HL-60/S4 (cell line): ENCODE measurements at regions not wholly inside any gene's neighbourhood (a gene's known extent, or its start where the extent isn't known, plus 50 kb on each side); places are given as distances from the start of the nearest gene placed in this dataset.
"Not testable (repeated sequence)": the region's sequence is repeated elsewhere in the genome, so short reads cannot be mapped to it uniquely, and the experiment has no call there.

ENCODE experiments used
- in situ Hi-C: fragments of 300-500 bp; cut with MboI; formaldehyde crosslinking; loops from 2 replicates; pipeline ENCODE4 v1.14.3; 2022; ENCODE audit warnings: low sequenced_read_pairs

DNA sequence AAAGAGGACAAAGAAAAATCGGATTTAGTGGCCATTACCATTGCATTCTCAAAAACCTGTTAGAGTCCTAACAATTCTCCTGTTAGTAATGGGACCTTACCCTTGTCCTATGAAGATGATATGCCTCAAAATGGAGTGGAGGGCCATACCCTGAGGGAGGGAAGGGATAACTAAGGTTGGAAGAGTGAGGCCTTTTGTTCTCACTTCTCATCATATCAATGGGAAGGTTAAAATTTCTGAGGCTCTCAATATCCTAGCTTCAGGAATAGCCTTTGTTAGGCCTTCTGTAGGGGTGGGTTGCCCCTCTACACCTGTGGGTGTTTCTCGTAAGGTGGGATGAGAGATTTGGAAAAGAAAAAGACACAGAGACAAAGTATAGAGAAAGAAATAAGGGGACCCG, 109.4 kb upstream of the SGIP1 start:
- in situ Hi-C loops = not testable (repeated sequence)

DNA sequence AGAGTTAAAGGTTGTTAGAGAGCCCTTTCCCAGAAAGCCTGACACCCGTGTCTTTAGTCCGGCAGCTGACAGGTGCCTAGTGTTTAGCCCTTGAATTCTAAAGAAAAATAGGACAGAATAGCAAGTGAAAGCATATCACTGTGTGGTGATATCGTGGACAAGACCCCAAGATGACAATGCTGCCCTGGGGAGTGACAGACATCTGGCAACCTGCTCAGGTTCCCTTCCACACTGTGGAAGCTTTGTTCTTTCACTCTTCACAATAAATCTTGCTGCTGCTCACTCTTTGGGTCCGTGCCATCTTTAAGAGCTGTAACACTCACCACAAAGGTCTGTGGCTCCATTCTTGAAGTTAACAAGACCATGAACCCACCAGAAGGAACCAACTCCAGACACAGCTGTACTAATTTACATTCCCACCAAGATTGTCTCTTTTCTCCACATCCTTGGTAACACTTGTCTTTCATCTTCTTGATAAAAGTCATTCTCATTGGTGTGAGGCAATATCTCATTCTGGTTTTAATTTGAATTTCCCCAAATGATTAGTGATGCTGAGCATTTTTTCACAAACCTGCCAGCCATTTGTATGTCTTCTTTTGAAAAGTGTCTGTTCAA, 107.6 kb upstream of the SGIP1 start:
- in situ Hi-C loops = no loop called here

GRCh38 chr1:66430815-66431214, 103.1 kb upstream of the SGIP1 start:
- in situ Hi-C loops = loop anchor here (10.0 kb wide), 1 partner anchor 86 kb away; no protein-coding TSS in a partner anchor

DNA sequence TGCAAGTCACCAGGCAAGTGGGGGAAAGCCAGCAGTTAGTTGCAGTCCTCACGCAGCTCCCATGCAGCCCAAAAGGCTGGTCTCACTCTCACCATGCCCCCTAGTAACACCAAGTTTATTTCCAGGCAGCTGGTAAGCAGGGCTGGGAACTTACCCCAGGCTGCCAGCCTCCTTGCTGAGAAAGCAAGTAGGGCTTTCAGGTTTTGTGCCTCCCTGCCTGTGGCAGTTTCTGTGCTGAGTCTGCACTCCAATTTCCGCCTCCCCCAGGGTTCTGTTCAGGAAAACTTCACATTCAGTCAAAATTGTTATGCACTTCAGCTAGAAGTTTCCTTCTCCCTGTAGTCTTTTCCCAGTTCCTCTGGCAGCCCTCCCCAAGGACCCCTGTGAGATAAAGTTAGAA, 102.0 kb upstream of the SGIP1 start:
- in situ Hi-C loops = loop anchor here (10.0 kb wide), 1 partner anchor 87 kb away; no protein-coding TSS in a partner anchor

DNA sequence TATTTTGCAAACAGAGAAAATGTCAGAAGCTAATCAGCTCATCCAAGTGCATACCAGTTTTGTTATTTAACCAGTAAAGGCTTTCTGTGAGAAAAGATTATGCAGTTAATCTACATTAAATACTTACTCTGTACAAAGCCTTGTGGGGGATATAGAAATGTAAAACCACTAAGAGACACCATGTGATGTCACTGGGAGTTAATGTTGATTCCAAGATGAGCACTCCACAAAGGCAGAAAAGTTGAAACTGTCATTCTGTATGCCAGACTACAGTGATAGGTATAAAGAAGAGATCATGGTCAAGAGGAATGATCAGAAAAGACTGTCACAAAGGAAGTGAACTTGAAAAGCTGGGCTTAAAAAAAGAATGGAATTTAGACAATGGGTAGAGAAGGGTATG, 100.3 kb upstream of the SGIP1 start:
- in situ Hi-C loops = loop anchor here (10.0 kb wide), 1 partner anchor 89 kb away; no protein-coding TSS in a partner anchor

DNA sequence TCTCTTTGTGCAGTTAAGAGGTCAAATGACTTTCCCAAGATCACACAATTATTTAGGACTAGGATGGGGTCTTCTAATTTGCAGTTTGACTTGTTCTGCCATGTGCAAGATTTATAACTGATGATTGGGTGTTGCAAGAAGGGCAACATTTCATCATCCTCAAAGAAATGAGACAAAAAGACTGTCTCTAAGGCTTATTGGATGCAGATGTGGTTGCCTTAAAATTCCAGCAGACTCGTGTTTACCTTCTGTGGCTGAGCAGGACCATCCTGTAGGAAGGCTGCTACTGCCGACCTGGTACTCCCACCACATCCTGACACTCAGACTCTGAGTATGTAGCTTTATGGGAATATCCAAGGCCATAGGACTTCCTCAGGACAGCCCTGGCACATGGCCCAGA, 99.9 kb upstream of the SGIP1 start:
- in situ Hi-C loops = loop anchor here (10.0 kb wide), 1 partner anchor 89 kb away; no protein-coding TSS in a partner anchor

GRCh38 chr1:66435541-66435940, 98.4 kb upstream of the SGIP1 start:
- in situ Hi-C loops = loop anchor here (10.0 kb wide), 1 partner anchor 91 kb away; no protein-coding TSS in a partner anchor

GRCh38 chr1:66436378-66437135, 97.4 kb upstream of the SGIP1 start:
- in situ Hi-C loops = loop anchor here (10.0 kb wide), 1 partner anchor 92 kb away; no protein-coding TSS in a partner anchor

- in situ Hi-C loops = loop anchor here (10.0 kb wide), 1 partner anchor 92 kb away; no protein-coding TSS in a partner anchor
Observed at GRCh38 chr1:66437136-66437401, 96.9 kb upstream of the SGIP1 start.

DNA sequence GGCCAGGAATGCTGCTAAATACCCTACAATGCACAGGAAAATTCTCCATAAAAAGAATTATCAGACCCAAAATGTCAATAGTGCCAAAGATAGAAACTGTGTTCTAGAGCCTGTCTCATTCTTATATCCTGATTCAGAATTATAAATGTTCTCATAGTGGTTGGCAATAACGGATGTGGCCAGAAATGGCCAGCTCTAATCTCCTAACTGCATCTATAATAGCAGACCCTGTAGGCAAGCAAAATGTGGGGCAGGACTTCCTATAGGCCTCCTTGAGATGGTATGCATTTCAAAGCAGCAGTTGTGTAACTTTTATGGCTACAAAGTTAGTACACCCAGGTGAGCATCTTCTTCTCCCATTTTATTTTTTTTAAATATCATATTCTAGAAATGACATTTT, 95.9 kb upstream of the SGIP1 start:
- in situ Hi-C loops = loop anchor here (10.0 kb wide), 1 partner anchor 93 kb away; no protein-coding TSS in a partner anchor

DNA sequence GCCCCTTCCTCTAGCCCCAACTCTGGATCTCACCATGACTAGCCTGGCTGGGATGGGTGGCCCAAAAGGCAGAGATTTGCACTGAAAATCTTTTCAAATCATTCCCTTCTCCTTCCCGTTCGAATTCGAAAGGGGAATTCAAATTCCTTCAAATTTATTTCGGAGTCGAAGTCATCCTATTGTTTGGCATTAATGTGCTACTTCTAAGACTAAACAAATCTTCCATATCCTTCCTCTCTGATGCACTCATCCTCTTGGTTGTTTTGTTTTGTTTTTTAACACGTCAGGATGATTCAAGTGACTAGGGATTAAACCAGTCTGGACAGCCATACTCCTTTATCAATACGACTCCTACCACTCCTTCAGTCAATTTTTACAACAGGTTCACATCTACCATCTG, 95.5 kb upstream of the SGIP1 start:
- in situ Hi-C loops = loop anchor here (10.0 kb wide), 1 partner anchor 94 kb away; no protein-coding TSS in a partner anchor

DNA sequence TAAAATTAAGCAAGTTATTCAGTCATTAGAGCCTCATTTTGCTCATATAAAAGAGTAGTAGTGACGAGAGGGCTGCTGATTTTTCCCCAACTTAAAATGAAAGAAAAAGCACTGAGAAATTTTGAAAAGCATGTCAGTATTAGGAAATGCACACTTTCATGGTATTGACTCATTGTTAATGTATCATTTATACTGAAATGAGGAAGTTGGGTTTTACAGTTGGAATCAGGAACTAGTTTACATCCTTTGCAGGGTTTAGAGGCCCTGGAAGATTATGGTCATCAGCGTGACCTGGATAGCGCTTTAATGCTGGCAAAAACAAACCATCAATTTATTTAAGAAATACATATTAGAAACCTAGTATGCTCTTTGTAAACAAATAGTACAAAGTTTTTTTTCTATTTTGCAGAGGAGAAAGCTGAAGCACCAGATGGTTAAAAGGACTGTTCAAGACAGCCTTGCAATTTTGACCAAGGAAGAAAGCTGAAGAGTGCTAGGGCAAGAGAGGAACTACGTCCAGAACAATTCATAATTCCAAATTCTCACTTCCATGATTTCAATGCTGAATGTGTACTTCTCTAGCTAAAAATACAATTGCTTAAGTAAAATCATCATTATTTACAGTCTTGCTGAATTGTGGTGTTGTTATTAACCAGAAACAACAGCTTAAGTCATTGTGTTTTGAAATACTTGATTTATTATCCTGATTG, 94.8 kb upstream of the SGIP1 start:
- in situ Hi-C loops = loop anchor here (10.0 kb wide), 1 partner anchor 94 kb away; no protein-coding TSS in a partner anchor

GRCh38 chr1:66443793-66444192, 90.2 kb upstream of the SGIP1 start:
- in situ Hi-C loops = loop anchor here (5.0 kb wide), 1 partner anchor 181 kb away; no protein-coding TSS in a partner anchor

DNA sequence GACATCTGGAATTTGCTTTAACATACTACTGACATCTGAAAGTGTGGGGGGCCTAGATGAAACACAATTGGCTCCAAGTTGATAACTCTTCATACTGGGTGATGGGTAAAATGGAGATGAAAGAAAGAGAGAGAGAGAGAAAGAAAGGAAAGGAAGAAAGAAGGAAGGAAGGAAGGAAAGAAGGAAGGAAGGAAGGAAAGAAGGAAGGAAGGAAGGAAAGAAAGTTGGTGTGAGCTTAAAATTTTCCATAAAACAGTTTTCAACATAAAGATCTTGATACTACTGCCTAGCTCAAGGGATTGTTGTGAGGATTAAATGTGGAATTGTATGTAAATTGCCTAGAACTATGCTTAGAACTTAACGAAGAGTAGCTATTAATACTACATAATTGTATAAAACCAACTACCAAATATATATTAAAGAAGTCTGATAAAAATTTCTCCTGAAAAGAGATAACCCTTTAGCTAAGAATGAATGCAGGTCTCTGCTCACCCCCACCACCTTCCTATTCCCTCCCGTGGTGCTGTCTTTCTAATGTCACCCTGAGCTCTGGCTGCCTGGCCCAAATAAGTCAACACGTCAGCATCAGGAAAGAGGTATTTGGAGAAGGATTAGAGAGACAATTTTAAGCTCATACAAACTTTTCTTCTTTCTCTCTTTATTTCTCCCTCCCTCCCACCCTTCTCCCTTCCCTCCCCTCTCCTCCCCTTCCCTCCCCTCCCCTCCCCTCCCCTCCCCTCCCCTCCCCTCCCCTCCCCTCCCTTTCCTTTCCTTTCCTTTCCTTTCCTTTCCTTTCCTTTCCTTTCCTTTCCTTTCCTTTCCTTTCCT, 89.3 kb upstream of the SGIP1 start:
- in situ Hi-C loops = loop anchor here (5.0 kb wide), 1 partner anchor 182 kb away; no protein-coding TSS in a partner anchor

- in situ Hi-C loops = no loop called here
Observed at GRCh38 chr1:66445492-66446181, 88.3 kb upstream of the SGIP1 start.

GRCh38 chr1:66446261-66447001, 87.5 kb upstream of the SGIP1 start:
- in situ Hi-C loops = no loop called here

DNA sequence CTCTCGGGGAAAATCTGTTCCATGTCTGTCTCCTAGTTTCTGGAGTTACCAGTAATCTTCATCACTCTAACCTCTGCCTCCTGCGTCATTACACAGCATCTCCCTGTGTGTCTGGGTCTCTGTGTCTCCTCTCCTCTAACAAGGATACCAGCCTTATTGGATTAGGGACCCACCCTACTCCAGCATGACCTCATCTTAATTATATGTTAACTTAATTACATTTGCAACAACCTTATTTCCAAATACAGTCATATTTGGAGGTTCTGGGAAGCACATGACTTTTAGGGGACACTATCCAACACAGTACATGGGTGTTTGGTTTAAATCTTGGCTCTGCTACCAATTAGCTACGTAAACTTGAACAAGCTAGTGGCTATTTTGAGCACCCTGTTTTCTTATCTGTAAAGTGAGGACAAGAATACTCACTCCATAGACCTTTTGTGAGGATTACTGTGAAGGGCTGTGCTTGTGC, 83.9 kb upstream of the SGIP1 start:
- in situ Hi-C loops = loop anchor here (25.0 kb wide), 1 partner anchor 488 kb away; no protein-coding TSS in a partner anchor

- in situ Hi-C loops = loop anchor here (25.0 kb wide), 1 partner anchor 489 kb away; no protein-coding TSS in a partner anchor
Observed at GRCh38 chr1:66450847-66451246, 83.1 kb upstream of the SGIP1 start.

DNA sequence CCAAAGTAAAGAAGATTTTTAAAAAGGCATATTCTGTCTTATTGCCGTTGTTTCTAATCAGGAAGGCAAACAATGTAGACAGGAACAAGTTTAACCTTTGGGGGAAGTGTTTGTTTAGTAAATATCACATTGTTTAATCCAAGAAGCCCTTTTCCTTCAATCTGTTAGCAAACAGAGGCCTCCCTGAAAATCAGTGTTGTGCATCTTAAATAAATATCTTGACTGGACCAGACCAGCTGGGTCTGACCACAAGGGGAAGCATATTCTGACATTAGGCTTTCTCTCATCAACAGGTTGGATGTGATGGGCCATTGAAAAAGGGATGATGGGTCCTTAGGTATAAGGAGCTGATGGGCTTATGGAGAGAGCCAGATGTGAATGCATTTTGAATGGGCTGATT, 81.8 kb upstream of the SGIP1 start:
- in situ Hi-C loops = loop anchor here (25.0 kb wide), 1 partner anchor 490 kb away; no protein-coding TSS in a partner anchor
